Fibroblast of lung (primary cell): ENCODE measurements at regions not wholly inside any gene's neighbourhood (a gene's known extent, or its start where the extent isn't known, plus 50 kb on each side); places are given as distances from the start of the nearest gene placed in this dataset.

ENCODE experiments used
- DNase-seq, 2 donors: peaks; one replicate each; pipeline versions ENCODE4 v3.0.0 to v3.0.0-alpha.2; 2010; ENCODE audit warnings: low read depth in 2 of 2
- H2AFZ ChIP-seq: 2 replicates; pipeline ENCODE4 v1.5.1; 2012; ENCODE audit warnings: low read length, control low read depth, inconsistent platforms
- H3K27ac ChIP-seq: 2 replicates; pipeline ENCODE4 v1.5.1; 2011; ENCODE audit warnings: low read length, control low read depth; ENCODE audit not compliant: insufficient read depth
- H3K27me3 ChIP-seq: 2 replicates; pipeline ENCODE4 v1.5.1; 2011; ENCODE audit warnings: mild to moderate bottlenecking, low read length; ENCODE audit not compliant: control insufficient read depth, insufficient read depth
- H3K36me3 ChIP-seq: 2 replicates; pipeline ENCODE4 v1.5.1; 2011; ENCODE audit warnings: low read length; ENCODE audit not compliant: control insufficient read depth, insufficient read depth
- H3K4me1 ChIP-seq: 2 replicates; pipeline ENCODE4 v1.5.1; 2011; ENCODE audit warnings: low read length; ENCODE audit not compliant: control insufficient read depth, insufficient read depth; ENCODE audit errors: extremely low read depth
- H3K4me2 ChIP-seq: 2 replicates; pipeline ENCODE4 v1.5.1; 2011; ENCODE audit warnings: low read length, control low read depth; ENCODE audit not compliant: insufficient read depth; ENCODE audit errors: extremely low read depth
- H3K4me3 ChIP-seq, 4 experiments: fragments of 200-600 bp in 1 of 4; sonication (generic) in 1 of 4; replicated peaks in 1 of 4; 2 replicates each; pipeline ENCODE4 v1.5.1; 2011 to 2016; ENCODE audit warnings: low read length in 4 of 4, low read depth in 3 of 4, mild to moderate bottlenecking in 3 of 4, control low read depth in 2 of 4, inconsistent platforms in 1 of 4, mixed read lengths in 1 of 4; ENCODE audit not compliant: insufficient read depth in 1 of 4; ENCODE audit errors: control extremely low read depth in 1 of 4
- H3K79me2 ChIP-seq: 2 replicates; pipeline ENCODE4 v1.5.1; 2012; ENCODE audit warnings: mild to moderate bottlenecking, low read length, inconsistent platforms; ENCODE audit not compliant: control insufficient read depth, insufficient read depth
- H3K9ac ChIP-seq: 2 replicates; pipeline ENCODE4 v1.5.1; 2011; ENCODE audit warnings: mild to moderate bottlenecking, low read length, control low read depth; ENCODE audit not compliant: insufficient read depth
- H3K9me3 ChIP-seq: 2 replicates; pipeline ENCODE4 v1.5.1; 2012; ENCODE audit warnings: low read depth, low read length; ENCODE audit not compliant: control insufficient read depth, insufficient read depth
- H4K20me1 ChIP-seq: 2 replicates; pipeline ENCODE4 v1.5.1; 2011; ENCODE audit warnings: low read length; ENCODE audit not compliant: control insufficient read depth, insufficient read depth; ENCODE audit errors: extremely low read depth
- EZH2 ChIP-seq: IDR thresholded peaks from 2 replicates; pipeline ENCODE4 v1.5.1; 2012; ENCODE audit warnings: low read length, control low read depth, mild to moderate bottlenecking; ENCODE audit errors: missing control alignments
- TF ChIP-seq, protein P1 (sequence below), 2 donors: IDR thresholded peaks in 1 of 2; conservative IDR thresholded peaks in 1 of 2; 1 replicate in 1 of 2; 2 replicates in 1 of 2; pipeline ENCODE4 v1.5.1; 2011 to 2012; ENCODE audit warnings: low read length in 2 of 2, control low read depth in 1 of 2, inconsistent platforms in 1 of 2, low read depth in 1 of 2, mild to moderate bottlenecking in 1 of 2

DNA sequence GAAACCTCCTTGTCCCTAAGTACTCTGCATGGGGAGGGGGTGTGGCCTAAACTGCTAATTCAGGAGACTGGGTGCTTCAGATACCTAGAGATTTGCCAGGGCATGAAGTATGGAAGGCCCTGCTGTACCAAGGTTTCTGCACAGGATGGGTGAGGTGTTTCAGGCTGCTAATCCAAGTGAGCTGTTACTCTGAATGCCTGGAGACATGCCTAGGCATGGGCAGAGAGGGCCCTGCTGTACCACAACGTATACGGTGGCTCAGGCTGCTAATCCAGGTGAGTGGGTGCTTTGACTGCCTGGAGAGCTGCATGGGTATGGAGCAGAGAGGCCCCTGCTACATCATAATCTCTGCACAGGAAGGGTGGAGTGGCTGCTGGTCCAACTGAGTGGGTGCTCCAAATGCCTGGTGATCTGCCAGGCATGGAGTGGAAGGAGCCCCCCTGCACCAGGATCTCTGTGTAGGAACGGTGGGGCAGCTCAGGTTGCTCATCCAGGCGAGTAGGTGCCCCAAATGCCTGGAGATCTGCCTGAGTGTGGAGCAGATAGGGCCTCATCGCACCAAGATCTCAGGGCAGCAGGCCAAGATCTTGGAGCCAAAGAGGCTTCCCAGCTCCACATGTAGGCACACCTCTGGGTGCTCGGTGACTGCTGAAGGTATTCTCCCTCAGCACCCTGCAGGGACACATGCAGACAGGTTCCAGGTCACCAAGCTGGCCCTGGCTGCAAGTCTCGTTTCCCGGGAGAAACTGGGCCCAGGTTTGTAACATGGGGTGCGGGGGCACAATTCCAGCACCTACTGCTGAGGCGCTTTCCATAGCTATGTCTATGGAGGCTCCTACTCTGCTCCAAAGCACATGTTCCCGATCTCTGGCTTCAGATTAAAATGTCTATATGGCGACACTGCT lies 252.5 kb upstream of the PLXNA2 start:
- H3K27ac ChIP-seq: no peak overlapping the region
- TF ChIP-seq EZH2: no peak
- TF ChIP-seq, protein P1, sequence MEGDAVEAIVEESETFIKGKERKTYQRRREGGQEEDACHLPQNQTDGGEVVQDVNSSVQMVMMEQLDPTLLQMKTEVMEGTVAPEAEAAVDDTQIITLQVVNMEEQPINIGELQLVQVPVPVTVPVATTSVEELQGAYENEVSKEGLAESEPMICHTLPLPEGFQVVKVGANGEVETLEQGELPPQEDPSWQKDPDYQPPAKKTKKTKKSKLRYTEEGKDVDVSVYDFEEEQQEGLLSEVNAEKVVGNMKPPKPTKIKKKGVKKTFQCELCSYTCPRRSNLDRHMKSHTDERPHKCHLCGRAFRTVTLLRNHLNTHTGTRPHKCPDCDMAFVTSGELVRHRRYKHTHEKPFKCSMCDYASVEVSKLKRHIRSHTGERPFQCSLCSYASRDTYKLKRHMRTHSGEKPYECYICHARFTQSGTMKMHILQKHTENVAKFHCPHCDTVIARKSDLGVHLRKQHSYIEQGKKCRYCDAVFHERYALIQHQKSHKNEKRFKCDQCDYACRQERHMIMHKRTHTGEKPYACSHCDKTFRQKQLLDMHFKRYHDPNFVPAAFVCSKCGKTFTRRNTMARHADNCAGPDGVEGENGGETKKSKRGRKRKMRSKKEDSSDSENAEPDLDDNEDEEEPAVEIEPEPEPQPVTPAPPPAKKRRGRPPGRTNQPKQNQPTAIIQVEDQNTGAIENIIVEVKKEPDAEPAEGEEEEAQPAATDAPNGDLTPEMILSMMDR (conservative IDR thresholded peaks at IDR 0.05 in 1 of 2, IDR thresholded peaks at IDR 0.05 in 1 of 2; ENCODE audit: low read depth in 1 of 2, low read length in 2 of 2): no peak
- H3K4me3 ChIP-seq: no peak overlapping the region
- H3K9ac ChIP-seq: no peak overlapping the region
- no peaks in the 10 kb centered on the region for H3K27me3 ChIP-seq
- no peak overlapping the region for H3K4me2 ChIP-seq
- H3K36me3 ChIP-seq: no peaks in the 10 kb centered on the region
- H3K4me1 ChIP-seq: no peaks in the 10 kb centered on the region
- H2AFZ ChIP-seq: no peak overlapping the region
- no peaks in the 10 kb centered on the region for H4K20me1 ChIP-seq
- DNase-seq: no peak
- no peaks in the 10 kb centered on the region for H3K79me2 ChIP-seq
- no peaks in the 10 kb centered on the region for H3K9me3 ChIP-seq

DNA sequence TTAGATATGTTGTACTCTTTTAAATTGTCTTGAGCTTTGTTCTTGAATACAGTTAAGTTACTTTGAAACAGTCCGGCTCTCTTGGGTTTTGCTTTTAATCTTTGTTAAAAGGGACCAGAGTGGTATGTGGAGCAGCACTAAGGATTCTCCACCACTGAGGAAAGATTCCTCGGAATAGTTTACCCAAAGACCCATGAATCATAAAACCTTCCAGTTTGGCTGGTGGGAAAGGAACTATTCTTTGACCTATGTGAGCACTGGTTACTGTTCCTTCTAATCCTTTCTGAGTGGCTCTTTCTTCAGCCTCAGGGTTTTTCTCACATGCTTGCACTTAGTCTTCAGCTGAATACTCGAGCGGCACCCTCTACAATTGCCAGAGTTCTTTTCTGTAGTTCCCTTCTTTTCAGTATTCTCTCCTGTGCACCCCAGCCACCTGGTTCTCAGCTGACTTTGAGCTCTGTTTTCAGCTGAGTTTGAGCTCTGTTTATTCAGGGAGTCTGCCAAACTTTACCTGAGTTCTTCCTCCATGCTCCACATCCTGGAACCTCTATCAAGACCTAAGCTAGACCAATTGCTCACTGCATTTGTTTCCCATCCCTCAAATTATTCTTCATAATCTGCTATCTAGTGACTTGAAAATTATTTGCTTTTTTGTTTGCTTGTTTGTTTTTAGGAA lies 253.8 kb upstream of the PLXNA2 start:
- no peaks in the 10 kb centered on the region for H3K79me2 ChIP-seq

DNA sequence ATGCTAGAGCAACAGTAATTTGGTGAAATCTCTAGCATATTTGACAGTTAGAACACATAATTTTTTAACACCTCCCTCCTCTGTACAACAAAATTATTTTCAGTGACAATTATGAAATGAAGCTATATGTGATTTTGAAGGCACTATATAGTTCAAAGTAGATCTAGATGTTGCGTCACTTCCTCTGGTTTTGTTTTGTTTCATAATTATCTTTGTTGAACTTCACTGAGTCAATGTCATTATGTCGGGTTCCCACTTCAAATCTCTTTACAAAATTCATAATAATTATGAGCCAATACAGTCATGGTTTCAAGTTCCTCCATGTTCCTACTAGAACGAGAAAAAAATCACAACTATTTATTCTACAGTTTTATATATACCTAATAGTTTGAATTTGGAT lies 254.8 kb upstream of the PLXNA2 start:
- Histone ChIP-seq H3K4me1 (no peaks in the 10 kb centered on the region), H3K9ac (no peak overlapping the region), H3K9me3 (no peaks in the 10 kb centered on the region), H3K79me2 (no peaks in the 10 kb centered on the region), H3K27ac (no peak overlapping the region), H3K4me3 (no peak overlapping the region), H3K4me2 (no peak overlapping the region), H2AFZ (no peak overlapping the region), H4K20me1 (no peaks in the 10 kb centered on the region), H3K27me3 (no peaks in the 10 kb centered on the region), H3K36me3 (no peaks in the 10 kb centered on the region)
- TF ChIP-seq EZH2: no peak
- no peak for DNase-seq

More for the DNA sequence above, 253.8 kb upstream of the PLXNA2 start:
- no peak overlapping the region for H2AFZ ChIP-seq
- H3K4me3 ChIP-seq: no peak overlapping the region
- no peak for DNase-seq
- no peaks in the 10 kb centered on the region for H3K36me3 ChIP-seq
- H3K27ac ChIP-seq: no peak overlapping the region
- no peaks in the 10 kb centered on the region for H4K20me1 ChIP-seq
- H3K9ac ChIP-seq: no peak overlapping the region
- no peaks in the 10 kb centered on the region for H3K27me3 ChIP-seq
- no peaks in the 10 kb centered on the region for H3K9me3 ChIP-seq
- TF ChIP-seq, protein P1 (conservative IDR thresholded peaks at IDR 0.05 in 1 of 2, IDR thresholded peaks at IDR 0.05 in 1 of 2; ENCODE audit: low read depth in 1 of 2, low read length in 2 of 2): no peak
- H3K4me1 ChIP-seq: no peaks in the 10 kb centered on the region
- H3K4me2 ChIP-seq: no peak overlapping the region
